IMR-90 (cell line): ENCODE measurements at regions not wholly inside any gene's neighbourhood (a gene's known extent, or its start where the extent isn't known, plus 50 kb on each side); places are given as distances from the start of the nearest gene placed in this dataset.

Experiments
- ATAC-seq: fragments of 200-7000 bp; cut with Tn5 transposase; 2 replicates; pipeline ENCODE4 v1.9.1; 2020; ENCODE audit warnings: low read depth, mild to moderate bottlenecking, moderate library complexity
- BruUV-seq: library from RNA; stranded (reverse); fragments of 400-500 nt; replicated peaks from 2 replicates; lab custom pipeline; 2021; lab: Mats Ljungman, UMichigan
- CTCF ChIA-PET: fragments of 300-600 bp; formaldehyde crosslinking; extraction: SDS; loops from one replicate; lab custom pipeline; 2021; ENCODE audit warnings: antibody characterized with exemption; lab: Yijun Ruan, JAX
- POLR2A ChIA-PET: fragments of 300-600 bp; sonication (Branson Sonifier 250); formaldehyde crosslinking; loops from one replicate; lab custom pipeline; 2022; ENCODE audit warnings: antibody characterized with exemption; ENCODE audit not compliant: unreplicated experiment; lab: Charles Lee
- DNase-seq: peaks from one replicate; pipeline ENCODE4 v3.0.0; 2013
- H2AFZ ChIP-seq: replicated peaks from 2 replicates; pipeline ENCODE3; 2013; ENCODE audit warnings: low read length, mild to moderate bottlenecking; ENCODE audit not compliant: poor library complexity
- H2AK5ac ChIP-seq: 2 replicates; pipeline ENCODE4 v1.6.1; 2013; ENCODE audit warnings: low read depth, low read length, inconsistent platforms
- H2AK9ac ChIP-seq: replicated peaks from 2 replicates; pipeline ENCODE3; 2013; ENCODE audit warnings: mild to moderate bottlenecking, low read depth, low read length, moderate library complexity; ENCODE audit not compliant: poor library complexity
- H2BK120ac ChIP-seq: 2 replicates; pipeline ENCODE4 v1.6.1; 2013; ENCODE audit warnings: low read depth, low read length, inconsistent platforms
- H2BK15ac ChIP-seq: 3 replicates; pipeline ENCODE4 v1.6.1; 2013; ENCODE audit warnings: low read depth, low read length, inconsistent platforms
- H2BK20ac ChIP-seq: 2 replicates; pipeline ENCODE4 v1.6.1; 2013; ENCODE audit warnings: low read depth, mild to moderate bottlenecking, inconsistent platforms, low read length, moderate library complexity
- H2BK5ac ChIP-seq: 2 replicates; pipeline ENCODE4 v1.6.1; 2013; ENCODE audit warnings: mild to moderate bottlenecking, low read depth, low read length, inconsistent platforms; ENCODE audit not compliant: poor library complexity, severe bottlenecking
- H3K14ac ChIP-seq: replicated peaks from 2 replicates; pipeline ENCODE4 v1.6.1; 2013; ENCODE audit warnings: low read depth, low read length, inconsistent platforms
- H3K18ac ChIP-seq: 2 replicates; pipeline ENCODE4 v1.6.1; 2013; ENCODE audit warnings: low read depth, low read length, control low read depth
- H3K23ac ChIP-seq: 2 replicates; pipeline ENCODE4 v1.6.1; 2013; ENCODE audit warnings: low read depth, low read length, inconsistent platforms
- H3K27ac ChIP-seq: 2 replicates; pipeline ENCODE4 v1.5.1; 2013; ENCODE audit warnings: mild to moderate bottlenecking, control low read depth, low read length; ENCODE audit not compliant: insufficient read depth
- H3K27me3 ChIP-seq: 2 replicates; pipeline ENCODE4 v1.6.1; 2013; ENCODE audit warnings: low read length; ENCODE audit not compliant: control insufficient read depth, insufficient read depth
- H3K36me3 ChIP-seq: 2 replicates; pipeline ENCODE4 v1.6.1; 2013; ENCODE audit warnings: low read length, mixed read lengths; ENCODE audit not compliant: control insufficient read depth, insufficient read depth
- H3K4ac ChIP-seq: 2 replicates; pipeline ENCODE4 v1.6.1; 2013; ENCODE audit warnings: low read depth, low read length, inconsistent platforms
- H3K4me1 ChIP-seq: 2 replicates; pipeline ENCODE4 v1.6.1; 2013; ENCODE audit warnings: low read length, mixed read lengths; ENCODE audit not compliant: control insufficient read depth, insufficient read depth
- H3K4me2 ChIP-seq: 2 replicates; pipeline ENCODE4 v1.6.1; 2013; ENCODE audit warnings: low read depth, mild to moderate bottlenecking, control low read depth, low read length, moderate library complexity
- H3K4me3 ChIP-seq: 2 replicates; pipeline ENCODE4 v1.5.1; 2013; ENCODE audit warnings: low read depth, mild to moderate bottlenecking, control low read depth, low read length, moderate library complexity; ENCODE audit not compliant: insufficient read depth
- H3K56ac ChIP-seq: 2 replicates; pipeline ENCODE4 v1.6.1; 2013; ENCODE audit warnings: low read length, inconsistent platforms; ENCODE audit not compliant: insufficient read depth; ENCODE audit errors: extremely low read depth
- H3K79me1 ChIP-seq, 2 experiments: 2 replicates each; pipeline ENCODE4 v1.6.1; 2013; ENCODE audit warnings: low read length in 2 of 2, inconsistent platforms in 1 of 2, low read depth in 1 of 2
- H3K9ac ChIP-seq: 2 replicates; pipeline ENCODE4 v1.6.1; 2013; ENCODE audit warnings: low read depth, low read length, control low read depth
- H3K9me1 ChIP-seq: 2 replicates; pipeline ENCODE4 v1.6.1; 2013; ENCODE audit warnings: low read length, inconsistent platforms; ENCODE audit not compliant: insufficient read depth
- H3K9me3 ChIP-seq: 2 replicates; pipeline ENCODE4 v1.6.1; 2013; ENCODE audit warnings: low read length; ENCODE audit not compliant: control insufficient read depth, insufficient read depth
- H4K20me1 ChIP-seq: 2 replicates; pipeline ENCODE4 v1.6.1; 2013; ENCODE audit warnings: low read length, inconsistent platforms; ENCODE audit not compliant: insufficient read depth
- H4K5ac ChIP-seq: 2 replicates; pipeline ENCODE4 v1.6.1; 2013; ENCODE audit warnings: mild to moderate bottlenecking, low read depth, low read length, control low read depth
- H4K8ac ChIP-seq, 2 experiments: 2 replicates each; pipeline ENCODE4 v1.6.1; 2013; ENCODE audit warnings: low read depth in 2 of 2, low read length in 2 of 2, control low read depth in 1 of 2, inconsistent platforms in 1 of 2
- H4K91ac ChIP-seq: 2 replicates; pipeline ENCODE4 v1.6.1; 2013; ENCODE audit warnings: low read depth, low read length, inconsistent platforms; ENCODE audit not compliant: insufficient read depth
- CEBPB ChIP-seq: IDR thresholded peaks from 2 replicates; pipeline ENCODE4 v1.6.1; 2012; ENCODE audit warnings: low read depth, low read length, improper control_type of control experiment
- MAZ ChIP-seq: IDR thresholded peaks from 2 replicates; pipeline ENCODE4 v1.6.1; 2012; ENCODE audit warnings: low read depth, mild to moderate bottlenecking, low read length, improper control_type of control experiment, moderate library complexity, borderline replicate concordance
- WGBS, 2 experiments: methylation state at CpG; one replicate each; pipeline versions ENCODE4 v1.1.5 to v1.1.7; 2013; ENCODE audit warnings: missing lambda C conversion rate in 2 of 2; ENCODE audit not compliant: insufficient read length in 1 of 2; ENCODE audit errors: extremely low coverage in 2 of 2; 5-methylcytosine and 5-hydroxymethylcytosine counted together
- dilution Hi-C: fragments of 300-500 bp; cut with HindIII; formaldehyde crosslinking; loops from one replicate; pipeline ENCODE4 v1.14.3; 2018; ENCODE audit warnings: low sequenced_read_pairs; ENCODE audit not compliant: unreplicated experiment
- in situ Hi-C: fragments of 300-500 bp; cut with MboI; formaldehyde crosslinking; loops from 3 replicates; pipeline ENCODE4 v1.14.3; 2019; ENCODE audit warnings: low sequenced_read_pairs, inconsistent platforms, mixed read lengths
- intact Hi-C: fragments of 100-400 bp; cut with micrococcal nuclease; formaldehyde crosslinking; loops from 2 replicates; pipeline ENCODE4 v1.10.0; 2022

GRCh38 chr5:85069659-85070640 is 685.3 kb upstream of the EDIL3 start:
- intact Hi-C loops (no loop called here), dilution Hi-C loops (no loop called here), in situ Hi-C loops (no loop called here)
- Histone ChIP-seq H3K23ac (no peak overlapping the region), H3K18ac (no peak overlapping the region), H2BK120ac (no peak overlapping the region), H2BK15ac (no peak overlapping the region), H3K14ac (no peak overlapping the region), H4K91ac (no peak overlapping the region), H3K56ac (no peak overlapping the region), H3K27ac (no peak overlapping the region), H3K36me3 (no peaks in the 10 kb centered on the region), H3K9me1 (no peaks in the 10 kb centered on the region), H3K4me1 (no peaks in the 10 kb centered on the region), H2AK9ac (no peak overlapping the region), H3K27me3 (no peaks in the 10 kb centered on the region), H2AK5ac (no peak overlapping the region), H2BK5ac (no peak overlapping the region), H3K4me2 (no peak overlapping the region), H2BK20ac (no peak overlapping the region), H3K4me3 (no peak overlapping the region), H4K5ac (no peak overlapping the region), H3K9me3 (no peaks in the 10 kb centered on the region), H2AFZ (no peak overlapping the region), H4K8ac (no peak overlapping the region), H4K20me1 (no peaks in the 10 kb centered on the region), H3K9ac (no peak overlapping the region), H3K79me1 (no peaks in the 10 kb centered on the region), H3K4ac (no peak overlapping the region)
- BruUV-seq, result no TSS peak
- DNase-seq (no peak), ATAC-seq (no peak)
- ChIA-PET CTCF (interaction anchor here (0.6 kb wide), 1 partner anchor 184 kb away, joined by 4 read pairs; no protein-coding TSS in a partner anchor), POLR2A (no interaction called here)
- WGBS, 2 experiments, result 93% methylated on average over 5 of the region's 8 CpGs; no CpG with 5 or more reads in 1 of the 2 experiments
- TF ChIP-seq CEBPB (0 out of 2 replicates have a peak, but pooled peaks have one; percentile 21), MAZ (no peak)
